Dermis blood vessel endothelial cell (primary cell): ENCODE measurements at regions not wholly inside any gene's neighbourhood (a gene's known extent, or its start where the extent isn't known, plus 50 kb on each side); places are given as distances from the start of the nearest gene placed in this dataset.
"Not testable (repeated sequence)": the region's sequence is repeated elsewhere in the genome, so short reads cannot be mapped to it uniquely, and the experiment has no call there.

Experiments used
- DNase-seq: peaks from one replicate; pipeline ENCODE4 v3.0.0; 2010

GRCh38 chr17:64800987-64801386 lies 118.3 kb downstream of the LRRC37A3 start:
- not testable (repeated sequence) for DNase-seq

- not testable (repeated sequence) for DNase-seq
These were observed 118.8 kb downstream of the LRRC37A3 start for GRCh38 chr17:64800361-64800895.

- not testable (repeated sequence) for DNase-seq
These were observed 119.6 kb downstream of the LRRC37A3 start for GRCh38 chr17:64799543-64800188.

- DNase-seq = not testable (repeated sequence)
These were observed 120.3 kb downstream of the LRRC37A3 start for GRCh38 chr17:64798961-64799360.

GRCh38 chr17:64798489-64798790 lies 120.8 kb downstream of the LRRC37A3 start:
- not testable (repeated sequence) for DNase-seq

- DNase-seq = not testable (repeated sequence)
These were observed 121.4 kb downstream of the LRRC37A3 start for GRCh38 chr17:64797746-64798488.

GRCh38 chr17:64795342-64795741 lies 123.9 kb downstream of the LRRC37A3 start:
- not testable (repeated sequence) for DNase-seq

GRCh38 chr17:64794548-64795274 lies 124.6 kb downstream of the LRRC37A3 start:
- not testable (repeated sequence) for DNase-seq

- DNase-seq = not testable (repeated sequence)
These were observed 125.2 kb downstream of the LRRC37A3 start for GRCh38 chr17:64794113-64794512.

GRCh38 chr17:64792793-64793575 lies 126.3 kb downstream of the LRRC37A3 start:
- peak; percentile 92 for DNase-seq

- DNase-seq = not testable (repeated sequence)
These were observed 127.0 kb downstream of the LRRC37A3 start for GRCh38 chr17:64792276-64792675.

- not testable (repeated sequence) for DNase-seq
These were observed 127.6 kb downstream of the LRRC37A3 start for GRCh38 chr17:64791691-64792090.

- not testable (repeated sequence) for DNase-seq
These were observed 128.1 kb downstream of the LRRC37A3 start for GRCh38 chr17:64791226-64791625.

GRCh38 chr17:64790690-64791089 lies 128.6 kb upstream of the SMURF2 start:
- not testable (repeated sequence) for DNase-seq

- not testable (repeated sequence) for DNase-seq
These were observed 128.1 kb upstream of the SMURF2 start for GRCh38 chr17:64790193-64790592.

- DNase-seq = not testable (repeated sequence)
These were observed 126.9 kb upstream of the SMURF2 start for GRCh38 chr17:64789061-64789445.

GRCh38 chr17:64788286-64789060 lies 126.4 kb upstream of the SMURF2 start:
- DNase-seq = no peak

- no peak for DNase-seq
These were observed 125.8 kb upstream of the SMURF2 start for GRCh38 chr17:64787921-64788271.

- DNase-seq = no peak
These were observed 125.3 kb upstream of the SMURF2 start for GRCh38 chr17:64787255-64787920.

- DNase-seq = no peak
These were observed 124.2 kb upstream of the SMURF2 start for GRCh38 chr17:64786337-64786736.

GRCh38 chr17:64785011-64785421 lies 122.9 kb upstream of the SMURF2 start:
- DNase-seq = no peak
